ENCODE measurements at regions not wholly inside any gene's neighbourhood (a gene's known extent, or its start where the extent isn't known, plus 50 kb on each side); places are given as distances from the start of the nearest gene placed in this dataset.
"Not testable (repeated sequence)": the region's sequence is repeated elsewhere in the genome, so short reads cannot be mapped to it uniquely, and the experiment has no call there.

DNA sequence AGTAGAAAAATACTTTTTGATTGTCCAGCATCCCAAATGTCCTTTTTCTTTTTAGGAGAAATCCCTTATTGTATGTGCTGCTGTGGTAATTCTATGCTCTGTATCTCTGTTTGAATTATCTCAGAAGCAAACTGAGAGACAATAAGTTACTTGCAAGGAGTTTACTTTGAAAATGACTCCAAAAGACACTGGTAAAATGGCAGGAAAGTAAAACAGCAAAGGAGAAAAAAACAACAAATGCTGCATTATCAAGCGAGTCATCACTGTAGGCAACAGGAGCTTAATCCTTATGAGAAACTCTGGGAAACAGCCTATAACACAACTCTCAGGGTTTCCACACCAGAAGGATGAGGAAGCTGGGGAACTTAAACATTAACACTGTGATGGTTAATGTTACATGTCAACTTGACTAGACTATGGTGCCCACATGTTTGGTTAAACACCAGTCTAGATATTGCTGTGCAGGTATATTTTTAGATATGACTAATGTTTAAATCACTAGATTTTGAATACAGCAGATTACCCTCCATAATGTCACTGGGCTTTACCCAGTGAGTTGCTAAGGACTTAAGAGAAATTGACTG lies 92.6 kb upstream of the GAS1 start:
- H4K20me1 ChIP-seq (ENCODE audit: insufficient read depth): no peaks in the 10 kb centered on the region
- TF ChIP-seq, protein P1, sequence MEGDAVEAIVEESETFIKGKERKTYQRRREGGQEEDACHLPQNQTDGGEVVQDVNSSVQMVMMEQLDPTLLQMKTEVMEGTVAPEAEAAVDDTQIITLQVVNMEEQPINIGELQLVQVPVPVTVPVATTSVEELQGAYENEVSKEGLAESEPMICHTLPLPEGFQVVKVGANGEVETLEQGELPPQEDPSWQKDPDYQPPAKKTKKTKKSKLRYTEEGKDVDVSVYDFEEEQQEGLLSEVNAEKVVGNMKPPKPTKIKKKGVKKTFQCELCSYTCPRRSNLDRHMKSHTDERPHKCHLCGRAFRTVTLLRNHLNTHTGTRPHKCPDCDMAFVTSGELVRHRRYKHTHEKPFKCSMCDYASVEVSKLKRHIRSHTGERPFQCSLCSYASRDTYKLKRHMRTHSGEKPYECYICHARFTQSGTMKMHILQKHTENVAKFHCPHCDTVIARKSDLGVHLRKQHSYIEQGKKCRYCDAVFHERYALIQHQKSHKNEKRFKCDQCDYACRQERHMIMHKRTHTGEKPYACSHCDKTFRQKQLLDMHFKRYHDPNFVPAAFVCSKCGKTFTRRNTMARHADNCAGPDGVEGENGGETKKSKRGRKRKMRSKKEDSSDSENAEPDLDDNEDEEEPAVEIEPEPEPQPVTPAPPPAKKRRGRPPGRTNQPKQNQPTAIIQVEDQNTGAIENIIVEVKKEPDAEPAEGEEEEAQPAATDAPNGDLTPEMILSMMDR (conservative IDR thresholded peaks at IDR 0.05): no peak
- no peak for TF ChIP-seq EZH2 (IDR thresholded peaks at IDR 0.05; ENCODE audit: low read depth)
- intact Hi-C loops (cut with micrococcal nuclease; ENCODE audit: unreplicated experiment): no loop called here
- DNase-seq: peak in 1 of 2 experiments; percentile 41
- 0 out of 2 replicates have a peak, but pooled peaks cover 10% of the 10 kb centered on the region for H3K79me2 ChIP-seq (ENCODE audit: low read depth)
- CTCF ChIA-PET: no interaction called here
- no peaks in the 10 kb centered on the region for H3K27me3 ChIP-seq (ENCODE audit: insufficient read depth, low read depth)
- H3K4me2 ChIP-seq: peak overlapping the region; percentile 79; the same call in 1 of the 2 replicates
- peaks cover 19% of the 10 kb centered on the region for H3K4me1 ChIP-seq (replicated peaks; ENCODE audit: insufficient read depth)
- H3K4me3 ChIP-seq: 0 out of 2 replicates have a peak overlapping the region, but pooled peaks have one; percentile 65
- POLR2A ChIA-PET (ENCODE audit: unreplicated experiment): no interaction called here
- H3F3A ChIP-seq (ENCODE audit: insufficient read depth, low read depth): no peaks in the 10 kb centered on the region
- H2AFZ ChIP-seq: no peak overlapping the region
- no TSS peak for BruUV-seq (replicated peaks)
- no peaks in the 10 kb centered on the region for H3K9me3 ChIP-seq (ENCODE audit: insufficient read depth, low read depth)
- no peaks in the 10 kb centered on the region for H3K9me2 ChIP-seq (ENCODE audit: insufficient read depth)
- H3K27ac ChIP-seq: no peak overlapping the region
- no peaks in the 10 kb centered on the region for H3K36me3 ChIP-seq (ENCODE audit: low read depth)

DNA sequence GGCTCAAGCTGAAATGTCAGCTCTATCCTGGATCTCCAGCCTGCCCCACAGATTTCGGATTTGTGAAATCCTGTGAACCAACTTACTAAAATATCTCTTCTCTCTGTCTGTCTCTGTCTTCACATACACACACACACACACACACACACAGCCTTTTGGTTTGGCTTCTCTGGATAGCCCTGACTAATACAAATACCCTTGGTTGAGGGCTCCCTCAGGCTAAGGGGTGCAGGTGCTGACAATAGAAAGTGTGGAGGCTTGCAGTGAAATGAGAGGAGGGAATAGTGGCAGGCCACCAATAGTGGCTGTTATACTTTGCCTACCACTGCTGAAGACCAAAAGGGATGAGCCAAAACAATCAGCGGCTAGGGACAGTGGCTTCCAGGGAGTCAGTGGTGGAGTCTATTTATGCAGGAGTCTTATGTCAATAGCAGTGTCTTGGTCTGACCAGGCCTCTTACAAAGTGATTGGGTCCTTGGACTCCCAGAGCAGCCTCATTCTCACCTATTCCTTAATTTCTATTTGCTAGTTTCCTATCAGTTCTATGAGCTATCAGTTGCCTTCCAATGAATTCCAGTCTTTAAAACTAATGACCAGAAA lies 93.2 kb upstream of the GAS1 start:
- Histone ChIP-seq H3F3A (ENCODE audit: insufficient read depth, low read depth) (no peaks in the 10 kb centered on the region), H4K20me1 (ENCODE audit: insufficient read depth) (no peaks in the 10 kb centered on the region), H3K4me2 (peak overlapping the region; percentile 79), H3K36me3 (ENCODE audit: low read depth) (no peaks in the 10 kb centered on the region), H3K79me2 (ENCODE audit: low read depth) (0 out of 2 replicates have a peak, but pooled peaks cover 10% of the 10 kb centered on the region), H3K4me1 (replicated peaks; ENCODE audit: insufficient read depth) (peaks cover 19% of the 10 kb centered on the region), H3K9me3 (ENCODE audit: insufficient read depth, low read depth) (no peaks in the 10 kb centered on the region), H3K4me3 (peak overlapping the region; percentile 65), H2AFZ (peak overlapping the region; percentile 81; the same call in 1 of the 2 replicates), H3K27ac (no peak overlapping the region), H3K27me3 (ENCODE audit: insufficient read depth, low read depth) (no peaks in the 10 kb centered on the region), H3K9me2 (ENCODE audit: insufficient read depth) (no peaks in the 10 kb centered on the region)
- no peak for DNase-seq
- ChIA-PET CTCF (no interaction called here), POLR2A (ENCODE audit: unreplicated experiment) (no interaction called here)
- intact Hi-C loops (cut with micrococcal nuclease; ENCODE audit: unreplicated experiment): no loop called here
- TF ChIP-seq, protein P1 (conservative IDR thresholded peaks at IDR 0.05): no peak
- TF ChIP-seq EZH2 (IDR thresholded peaks at IDR 0.05; ENCODE audit: low read depth): no peak
- no TSS peak for BruUV-seq (replicated peaks)

DNA sequence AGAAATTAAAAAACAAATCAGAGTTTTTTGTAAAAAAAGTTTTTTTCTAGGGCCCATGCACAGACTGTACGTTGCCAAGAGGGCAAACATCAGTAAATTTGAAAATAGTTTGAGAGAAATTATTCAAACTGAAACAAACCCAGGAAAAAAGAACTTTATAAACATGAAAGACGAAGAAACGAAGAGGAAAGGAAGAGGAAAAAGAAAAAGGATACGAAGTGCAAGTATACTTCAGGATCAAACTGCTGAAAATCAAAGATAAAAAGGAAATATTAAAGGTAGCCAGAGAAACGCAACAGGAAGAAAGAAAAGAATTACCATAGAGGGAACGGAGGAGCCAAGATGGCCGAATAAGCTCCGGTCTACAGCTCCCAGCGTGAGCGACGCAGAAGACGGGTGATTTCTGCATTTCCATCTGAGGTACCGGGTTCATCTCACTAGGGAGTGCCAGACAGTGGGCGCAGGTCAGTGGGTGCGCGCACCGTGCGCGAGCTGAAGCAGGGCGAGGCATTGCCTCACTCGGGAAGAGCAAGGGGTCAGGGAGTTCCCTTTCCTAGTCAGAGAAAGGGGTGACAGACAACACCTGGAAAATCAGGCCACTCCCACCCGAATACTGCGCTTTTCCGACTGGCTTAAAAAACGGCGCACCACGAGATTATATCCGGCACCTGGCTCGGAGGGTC lies 94.4 kb upstream of the GAS1 start:
- Histone ChIP-seq H3K4me3 (peak overlapping the region; percentile 65), H3K27ac (peak overlapping the region; percentile 76), H3K4me2 (peak overlapping the region; percentile 79), H2AFZ (peak overlapping the region; percentile 81), H3K4me1 (replicated peaks; ENCODE audit: insufficient read depth) (peaks cover 19% of the 10 kb centered on the region)
- H3K9me2 ChIP-seq (ENCODE audit: insufficient read depth); H3K27me3 ChIP-seq (ENCODE audit: insufficient read depth, low read depth); BruUV-seq (replicated peaks); POLR2A ChIA-PET (ENCODE audit: unreplicated experiment); H3K36me3 ChIP-seq (ENCODE audit: low read depth); CTCF ChIA-PET; DNase-seq; H3K9me3 ChIP-seq (ENCODE audit: insufficient read depth, low read depth); intact Hi-C loops (cut with micrococcal nuclease; ENCODE audit: unreplicated experiment); H4K20me1 ChIP-seq (ENCODE audit: insufficient read depth); H3F3A ChIP-seq (ENCODE audit: insufficient read depth, low read depth); H3K79me2 ChIP-seq (ENCODE audit: low read depth): not testable (repeated sequence)

DNA sequence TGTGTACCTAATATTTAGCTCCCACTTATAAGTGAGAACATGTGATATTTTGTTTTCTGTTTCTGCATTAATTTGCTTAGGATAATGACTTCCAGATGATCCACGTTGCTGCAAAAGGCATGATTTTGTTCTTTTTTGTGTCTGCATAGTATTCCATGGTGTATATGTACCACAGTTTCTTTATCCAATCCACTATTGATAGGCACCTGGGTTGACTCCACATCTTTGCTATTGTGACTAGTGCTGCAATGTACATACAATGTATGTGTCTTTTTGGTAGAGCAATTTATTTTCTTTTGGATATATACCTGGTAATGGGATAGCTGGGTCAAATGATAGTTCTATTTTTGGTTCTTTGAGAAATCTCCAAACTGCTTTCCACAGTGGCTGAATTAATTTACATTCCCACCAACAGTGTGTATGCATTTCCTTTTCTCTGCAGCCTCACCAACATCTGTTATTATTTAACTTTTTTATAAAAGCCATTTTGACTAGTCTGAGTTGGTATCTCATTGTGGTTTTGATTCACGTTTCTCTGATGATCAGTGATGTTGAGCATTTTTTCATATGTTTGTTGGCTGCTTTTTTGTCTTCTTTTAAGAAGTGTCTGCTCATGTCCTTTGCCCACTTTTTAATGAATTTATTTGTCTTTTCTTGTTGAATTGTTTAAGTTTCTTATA lies 102.8 kb upstream of the GAS1 start:
- CTCF ChIA-PET; H3K79me2 ChIP-seq (ENCODE audit: low read depth); intact Hi-C loops (cut with micrococcal nuclease; ENCODE audit: unreplicated experiment): not testable (repeated sequence)

More for the DNA sequence above, 102.8 kb upstream of the GAS1 start:
- DNase-seq; H3K27me3 ChIP-seq (ENCODE audit: insufficient read depth, low read depth); H3K36me3 ChIP-seq (ENCODE audit: low read depth); H3K9me3 ChIP-seq (ENCODE audit: insufficient read depth, low read depth); BruUV-seq (replicated peaks); H3F3A ChIP-seq (ENCODE audit: insufficient read depth, low read depth); H2AFZ ChIP-seq; H3K4me2 ChIP-seq; H3K4me1 ChIP-seq (replicated peaks; ENCODE audit: insufficient read depth); POLR2A ChIA-PET (ENCODE audit: unreplicated experiment); H4K20me1 ChIP-seq (ENCODE audit: insufficient read depth); H3K4me3 ChIP-seq; H3K9me2 ChIP-seq (ENCODE audit: insufficient read depth); H3K27ac ChIP-seq: not testable (repeated sequence)
